Kidney glomerular epithelial cell (primary cell): ENCODE measurements at regions not wholly inside any gene's neighbourhood (a gene's known extent, or its start where the extent isn't known, plus 50 kb on each side); places are given as distances from the start of the nearest gene placed in this dataset.

Source experiments
- DNase-seq: peaks from one replicate; lab custom pipeline; 2025; lab: John Stamatoyannopoulos, UW

DNA sequence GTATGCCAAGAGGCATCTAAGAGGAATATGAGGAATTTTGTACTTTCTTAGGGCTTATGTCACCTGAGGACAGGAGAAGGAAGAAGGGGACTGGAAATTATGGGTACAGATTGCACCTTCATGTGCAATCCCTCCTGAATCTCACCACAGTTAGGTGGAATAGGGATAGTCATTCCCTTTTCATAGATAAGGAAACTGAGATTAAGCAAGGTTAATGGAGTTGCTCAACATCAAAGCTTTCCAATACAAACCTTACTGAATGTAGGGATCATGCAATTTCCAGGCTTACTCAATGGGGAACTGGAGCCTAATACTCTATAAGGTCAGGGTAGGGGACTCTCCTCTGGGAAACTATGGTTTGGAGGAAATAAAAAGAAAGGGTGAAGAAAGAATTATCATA, 133.0 kb downstream of the C11orf87 start:
- no peak for DNase-seq

DNA sequence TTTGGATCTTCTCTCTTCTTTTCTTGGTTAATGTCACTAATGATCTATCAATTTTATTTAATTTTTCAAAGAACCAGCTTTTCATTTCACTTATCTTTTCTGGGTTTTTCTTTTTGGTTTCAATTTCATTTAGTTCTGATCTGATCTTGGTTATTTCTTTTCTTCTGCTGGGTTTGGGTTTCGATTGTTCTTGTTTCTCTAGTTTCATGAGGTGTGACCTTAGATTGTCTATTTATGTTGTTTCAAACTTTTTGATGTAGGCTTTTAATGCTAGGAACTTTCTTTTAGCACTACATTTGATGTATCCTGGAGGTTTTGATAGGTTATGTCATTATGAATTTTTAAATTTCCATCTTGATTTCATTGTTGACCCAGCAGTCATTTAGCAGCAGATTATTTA, 142.3 kb downstream of the C11orf87 start:
- no peak for DNase-seq

DNA sequence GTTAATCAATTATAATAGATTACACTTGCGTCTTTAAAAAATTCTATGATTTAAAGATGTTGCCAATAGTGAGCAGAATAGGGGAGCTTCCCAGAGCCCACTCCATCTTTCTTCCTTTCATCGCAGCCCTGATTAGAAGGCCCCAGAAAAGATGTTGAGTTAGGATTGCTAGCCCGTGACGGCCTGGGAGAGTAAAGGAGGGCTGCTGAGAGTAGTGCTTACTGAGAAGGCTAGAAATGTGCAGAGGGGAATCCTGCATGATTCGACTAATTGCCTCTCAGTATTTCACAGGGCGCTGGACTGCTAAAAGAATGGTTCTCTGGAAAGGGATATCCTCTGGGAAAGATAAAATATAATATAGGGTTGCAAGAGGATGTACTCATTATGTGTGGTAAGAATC, 160.5 kb downstream of the C11orf87 start:
- no peak for DNase-seq

DNA sequence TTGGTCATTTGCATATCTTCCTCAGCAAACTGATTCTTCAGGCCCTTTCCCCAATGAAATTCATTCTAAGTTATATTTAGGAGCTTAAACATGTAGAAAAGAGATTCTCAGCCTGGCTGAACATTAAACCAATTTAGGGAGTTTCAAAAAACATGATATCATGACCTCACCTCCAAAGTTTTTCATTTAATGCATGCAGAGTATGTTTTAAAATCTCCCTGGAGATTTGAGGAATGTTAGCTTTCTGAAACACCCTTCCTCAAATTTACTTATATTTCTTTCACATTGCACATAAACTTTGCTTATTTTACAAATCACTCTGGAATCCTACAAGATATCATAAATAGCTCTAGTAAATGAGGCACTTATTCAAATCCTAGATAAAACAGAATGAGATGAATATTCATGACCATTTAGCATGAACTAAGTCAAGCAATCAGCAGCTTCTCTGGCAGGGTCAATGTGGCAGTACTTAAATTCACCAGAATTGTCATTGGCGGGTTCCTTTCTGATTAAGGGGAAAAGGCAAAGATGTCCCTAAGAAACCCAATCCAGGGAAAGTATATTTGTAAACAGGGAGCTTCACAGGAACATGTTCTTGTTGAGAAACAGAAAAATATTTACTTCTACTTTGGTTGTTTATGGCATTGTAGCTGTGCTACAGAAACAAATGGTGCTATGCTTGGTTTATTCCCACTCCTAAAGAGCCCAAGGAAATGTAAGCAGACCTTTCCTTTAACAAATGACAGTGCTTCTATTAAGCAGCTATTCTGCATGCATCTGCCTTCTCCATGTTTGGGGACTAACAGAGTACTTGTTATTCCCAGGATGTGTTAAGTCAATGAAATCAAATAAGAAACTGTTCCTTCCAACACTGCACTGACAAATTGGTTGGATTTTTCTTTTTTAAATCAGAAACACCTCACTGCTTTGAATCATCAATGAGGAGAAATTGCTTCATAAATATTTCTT, 162.3 kb downstream of the C11orf87 start:
- no peak for DNase-seq

DNA sequence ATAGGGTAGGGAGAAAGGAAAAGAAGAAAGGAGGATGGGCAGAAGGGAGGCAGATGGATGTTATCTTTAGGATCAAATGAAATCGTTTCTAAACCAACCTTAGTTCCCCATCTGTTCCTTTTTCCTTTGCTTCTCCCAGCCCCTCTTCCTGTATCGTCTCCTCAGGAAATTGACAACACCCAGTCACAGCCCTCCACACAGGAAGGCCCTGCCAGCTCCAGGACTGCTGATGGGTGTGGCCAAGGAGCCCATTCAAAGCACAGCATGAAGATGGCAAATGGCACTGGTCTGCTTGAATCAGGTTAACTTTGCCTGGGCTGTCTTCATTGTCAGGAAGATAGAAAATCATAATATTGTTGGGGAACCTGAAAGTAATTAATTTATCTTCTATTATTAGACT, 164.8 kb downstream of the C11orf87 start:
- DNase-seq, result no peak

DNA sequence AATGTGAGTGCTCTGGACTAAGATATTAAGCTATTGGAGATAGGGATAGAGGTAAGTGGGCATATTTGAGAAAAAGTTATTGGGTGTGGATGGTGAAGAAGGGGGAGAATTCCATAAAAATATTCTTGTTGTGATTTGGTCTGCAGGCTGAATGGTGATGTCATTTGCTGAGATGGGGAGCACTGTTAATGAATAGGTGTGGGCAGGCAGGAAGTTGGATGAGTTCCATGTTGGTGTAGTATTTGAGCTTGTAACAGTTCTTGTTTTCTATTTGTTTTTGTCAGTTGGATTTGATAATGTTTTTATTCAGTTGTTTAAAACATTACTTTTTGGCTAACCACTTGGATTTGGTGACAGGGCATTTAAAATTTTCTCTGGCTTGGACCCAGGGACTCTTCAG, 168.8 kb downstream of the C11orf87 start:
- DNase-seq, result peak; percentile 3

DNA sequence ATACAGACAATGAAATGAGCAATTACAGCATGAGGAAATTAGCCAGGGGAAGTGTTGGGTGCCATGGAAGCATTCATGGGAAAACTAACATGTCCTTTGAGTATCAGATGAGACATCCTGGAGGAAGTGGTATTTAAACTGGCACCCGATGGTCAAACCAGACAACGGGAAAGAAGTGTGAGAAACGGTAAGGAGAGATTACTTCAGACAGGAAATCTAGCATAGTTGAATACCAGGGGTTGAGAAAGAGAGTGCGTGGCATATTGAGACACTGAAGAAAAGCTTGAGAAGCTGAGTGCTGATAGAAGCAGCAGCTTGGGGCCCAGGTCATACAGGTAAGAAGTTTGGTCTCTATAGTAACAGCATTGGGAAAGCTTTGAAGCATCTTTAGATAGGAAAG, 175.3 kb downstream of the C11orf87 start:
- no peak for DNase-seq

DNA sequence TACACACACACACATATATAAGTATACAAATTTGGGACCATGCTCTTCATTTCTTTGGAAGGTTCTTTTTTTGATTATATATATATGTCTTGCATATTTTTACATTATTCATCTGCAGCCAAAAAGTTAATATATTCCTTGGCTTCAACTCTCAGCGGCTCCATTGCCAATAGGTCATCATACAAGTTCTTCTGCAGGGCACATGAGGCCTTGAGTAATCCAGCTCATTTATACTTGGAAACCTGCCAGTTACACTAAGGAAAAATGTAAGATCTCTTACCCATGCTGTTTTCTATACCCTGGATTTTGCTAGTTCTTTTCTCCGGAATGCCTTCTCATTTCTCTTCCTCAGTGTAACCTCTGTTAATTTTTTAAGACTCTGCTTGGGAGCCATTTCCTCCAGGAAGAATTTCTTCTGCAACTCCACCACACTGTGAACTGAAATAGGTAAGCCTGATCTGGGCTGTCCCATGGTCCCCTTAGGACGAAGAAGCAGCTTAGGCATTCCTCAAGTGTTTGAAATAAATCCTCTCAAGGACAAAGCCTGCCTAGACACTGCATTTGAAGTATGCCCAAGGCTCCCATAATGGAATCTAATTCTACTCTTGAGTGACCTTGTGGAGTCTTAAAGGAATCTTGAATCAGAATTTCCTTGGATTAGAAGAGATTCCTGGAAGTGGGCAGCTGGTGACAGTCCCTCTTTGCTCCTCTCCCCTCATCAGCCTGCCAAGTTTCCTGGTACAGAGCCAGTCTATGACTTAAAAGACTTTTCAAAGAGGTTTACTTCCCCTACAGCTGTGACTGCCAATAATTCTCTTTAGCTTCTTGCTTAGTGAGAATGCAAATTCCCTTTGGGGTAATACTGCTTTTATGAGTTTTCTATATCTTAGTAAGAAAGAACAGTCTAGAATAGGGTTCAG, 182.8 kb downstream of the C11orf87 start:
- no peak for DNase-seq

DNA sequence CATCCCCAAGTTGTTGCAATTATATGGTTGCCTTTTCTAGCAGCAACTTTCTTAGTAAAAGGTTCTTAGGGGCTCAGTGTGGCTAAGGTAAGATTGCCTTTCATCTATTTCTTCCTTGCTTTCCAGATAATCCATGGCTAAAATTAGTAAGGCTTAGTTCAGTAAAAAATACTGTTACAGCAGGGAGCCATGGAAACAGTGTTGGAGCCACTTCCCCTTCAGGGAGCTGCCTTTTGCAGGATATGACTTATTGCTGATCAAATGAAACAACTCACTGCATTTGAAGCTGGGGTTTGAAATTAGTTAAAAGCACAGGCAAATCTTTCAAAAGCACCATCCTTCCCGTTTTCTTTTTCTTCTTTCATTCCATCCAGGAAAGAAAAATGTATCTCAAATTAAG, 184.3 kb downstream of the C11orf87 start:
- DNase-seq, result no peak

DNA sequence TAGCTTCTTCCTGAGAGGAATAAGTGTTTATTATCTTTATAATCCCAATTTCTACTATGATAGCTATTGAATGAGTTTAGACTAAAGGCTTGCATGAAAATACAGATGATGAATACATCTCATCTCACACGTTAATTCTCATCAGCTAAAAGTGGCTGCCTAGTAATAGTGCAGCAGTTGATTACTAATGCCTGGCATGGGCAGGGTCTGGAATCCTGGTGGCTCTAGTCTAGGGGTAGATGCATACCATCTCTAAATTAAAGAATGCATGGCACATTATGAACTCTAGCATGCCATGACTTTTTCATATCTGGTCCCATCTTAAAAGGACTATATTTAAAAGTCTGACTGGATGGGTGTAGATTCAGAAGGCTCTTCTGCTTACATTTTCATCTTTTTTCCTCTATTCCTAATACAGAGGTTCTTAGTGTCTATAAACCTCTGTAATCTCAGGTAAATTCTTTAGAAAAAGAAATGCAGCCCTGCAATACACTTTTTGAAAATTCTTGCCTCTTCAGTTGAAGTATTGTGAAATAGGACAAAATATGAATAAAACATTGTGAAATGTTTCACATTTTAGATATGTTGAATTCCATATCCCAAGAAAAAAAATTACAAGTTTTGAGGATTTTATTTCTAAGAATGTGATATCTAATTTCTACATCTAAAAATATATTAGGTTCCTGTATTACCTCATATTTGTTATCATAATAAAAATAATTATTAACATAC, 187.6 kb downstream of the C11orf87 start:
- no peak for DNase-seq

DNA sequence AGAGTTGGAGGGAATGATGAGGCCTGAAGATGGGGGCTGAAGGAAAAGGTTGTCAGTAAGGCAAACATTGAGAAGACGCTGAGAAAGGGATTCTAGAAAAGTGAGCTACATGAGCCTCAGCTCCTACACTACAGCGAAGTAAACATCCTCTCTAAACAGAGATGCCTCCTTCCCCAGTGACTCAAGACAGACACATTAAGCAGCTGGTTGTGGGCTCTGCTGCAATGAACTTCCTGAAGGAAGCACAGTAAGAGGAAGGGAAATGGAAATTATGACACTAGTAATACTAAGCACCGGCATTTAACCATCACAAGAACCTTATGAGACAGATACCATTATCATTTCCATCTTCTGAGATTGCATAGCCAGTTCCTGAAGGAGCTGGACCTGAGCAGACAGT, 190.5 kb downstream of the C11orf87 start:
- no peak for DNase-seq

DNA sequence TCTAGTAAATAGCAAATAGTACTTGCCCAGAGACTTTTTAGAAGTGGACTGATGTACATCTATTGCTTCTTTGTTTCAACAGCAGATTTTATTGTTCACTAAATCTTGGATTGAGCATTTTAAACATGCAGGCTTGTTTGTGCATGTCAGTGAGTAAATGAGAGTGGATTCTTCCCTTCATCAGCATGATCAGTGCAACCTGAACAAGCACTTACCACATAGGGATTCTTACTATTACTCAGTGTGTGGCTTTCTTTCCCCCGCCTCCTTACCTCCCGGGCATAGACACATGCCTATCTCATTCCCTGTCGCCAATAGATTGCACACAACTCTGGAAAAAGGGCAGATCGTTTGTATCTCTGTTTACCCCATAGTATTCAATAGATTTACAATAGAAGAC, 197.5 kb downstream of the C11orf87 start:
- no peak for DNase-seq

DNA sequence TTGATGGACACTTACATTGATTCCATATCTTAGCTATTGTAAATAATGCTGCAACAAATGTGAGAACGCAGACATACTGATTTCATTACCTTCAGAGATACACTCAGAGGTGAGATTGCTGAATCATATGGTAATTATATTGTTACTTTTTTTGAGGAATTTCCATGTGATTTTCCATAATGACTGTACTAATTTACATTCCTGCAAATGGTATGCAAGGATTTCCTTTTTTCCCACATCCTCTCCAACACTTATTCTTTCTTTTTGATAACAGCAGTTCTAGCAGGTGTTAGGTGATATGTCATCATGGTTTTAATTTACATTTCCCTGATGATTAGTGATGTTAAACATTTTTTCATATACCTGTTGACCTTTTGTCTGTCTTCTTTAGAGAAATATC, 207.7 kb downstream of the C11orf87 start:
- DNase-seq, result no peak

DNA sequence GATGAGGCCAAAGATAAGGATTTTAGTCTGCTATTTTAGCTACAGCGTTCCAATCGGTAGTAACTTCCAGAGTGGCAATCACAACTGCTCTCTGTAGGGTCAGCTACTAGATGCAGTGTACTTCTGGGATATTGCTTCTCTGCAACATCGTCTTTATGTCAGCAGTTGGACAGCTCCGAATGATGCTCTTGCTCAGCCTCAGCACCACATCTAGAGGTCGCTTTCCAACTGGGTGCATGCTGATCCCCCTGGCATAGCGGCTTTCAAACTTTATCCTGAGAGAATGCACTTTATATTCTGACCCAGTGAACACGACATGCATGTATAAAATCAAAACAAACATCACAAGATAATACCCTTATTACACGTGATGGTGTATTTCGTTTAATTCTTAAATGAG, 219.6 kb downstream of the C11orf87 start:
- peak; percentile 10 for DNase-seq

DNA sequence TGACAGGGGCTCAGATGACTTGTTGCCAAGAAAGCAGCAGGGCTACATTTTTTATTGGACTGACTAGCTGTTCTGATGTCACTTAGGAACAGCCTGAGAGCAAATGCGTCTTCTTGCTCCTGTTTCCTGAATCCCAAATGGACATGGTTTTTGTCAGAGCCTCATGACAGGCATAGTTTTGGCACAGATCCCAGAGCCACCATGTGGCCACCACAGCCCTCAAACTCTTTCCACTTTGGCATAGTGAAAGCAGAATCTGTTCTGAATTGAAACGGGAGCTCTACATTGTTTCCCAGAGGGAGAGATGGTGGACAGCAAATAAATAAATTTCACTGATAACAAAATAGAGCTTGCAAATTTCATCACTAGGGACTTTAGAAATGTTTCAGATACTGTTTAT, 222.2 kb downstream of the C11orf87 start:
- no peak for DNase-seq

DNA sequence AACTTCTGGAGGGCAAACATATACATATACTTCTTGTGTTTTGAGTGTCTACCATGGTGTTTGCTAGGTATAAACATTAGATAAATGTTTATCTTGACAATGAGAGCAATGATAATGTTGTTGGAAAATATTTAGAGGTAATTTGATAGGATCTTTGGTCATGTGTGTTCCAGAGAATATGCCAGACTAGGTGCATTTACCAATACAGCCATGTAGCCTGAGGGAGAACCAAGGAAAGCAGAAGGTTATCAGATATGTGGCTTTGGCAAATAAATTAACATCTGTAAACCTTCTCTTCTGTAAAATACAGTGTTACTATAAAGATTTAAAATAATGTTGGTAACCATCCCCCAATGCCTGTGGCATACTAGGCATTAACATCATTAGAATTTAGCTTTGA, 226.8 kb downstream of the C11orf87 start:
- no peak for DNase-seq

DNA sequence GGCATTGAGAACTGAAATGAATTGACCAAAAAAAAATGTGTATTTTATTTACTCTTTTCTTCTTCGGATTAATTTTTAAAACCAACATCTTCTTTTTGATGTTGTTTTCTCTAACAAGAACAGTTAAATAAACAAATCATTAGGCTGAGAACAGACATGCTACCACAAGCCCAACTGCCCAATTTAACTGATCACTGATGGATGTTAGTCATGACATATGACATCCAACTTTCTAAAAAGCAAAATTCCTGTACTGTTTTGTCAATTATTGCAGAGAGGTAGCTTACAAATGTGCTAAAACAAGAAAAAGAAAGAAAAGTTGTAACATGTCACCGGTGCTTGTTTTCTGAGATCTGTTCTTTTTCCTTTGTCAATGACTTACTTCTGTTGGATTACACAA, 232.1 kb downstream of the C11orf87 start:
- no peak for DNase-seq

DNA sequence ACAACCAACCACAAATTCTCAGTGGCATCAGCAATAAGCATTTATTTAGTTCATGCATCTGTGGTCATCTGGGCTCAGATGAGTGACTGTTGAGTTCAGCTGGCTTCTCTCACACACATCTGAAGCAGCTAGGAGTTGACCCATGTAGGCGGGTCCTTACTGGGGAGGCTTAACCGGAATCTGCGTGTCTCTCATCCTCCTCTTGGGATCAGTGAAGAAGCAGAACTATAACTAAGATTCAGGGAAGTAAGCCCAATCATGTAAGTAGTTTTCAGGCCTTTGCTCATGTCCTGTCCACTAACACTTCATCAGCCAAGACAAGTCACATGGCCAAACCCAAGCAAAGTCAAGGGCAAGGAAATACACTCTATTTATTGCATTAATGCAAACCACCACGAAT, 236.2 kb downstream of the C11orf87 start:
- no peak for DNase-seq

DNA sequence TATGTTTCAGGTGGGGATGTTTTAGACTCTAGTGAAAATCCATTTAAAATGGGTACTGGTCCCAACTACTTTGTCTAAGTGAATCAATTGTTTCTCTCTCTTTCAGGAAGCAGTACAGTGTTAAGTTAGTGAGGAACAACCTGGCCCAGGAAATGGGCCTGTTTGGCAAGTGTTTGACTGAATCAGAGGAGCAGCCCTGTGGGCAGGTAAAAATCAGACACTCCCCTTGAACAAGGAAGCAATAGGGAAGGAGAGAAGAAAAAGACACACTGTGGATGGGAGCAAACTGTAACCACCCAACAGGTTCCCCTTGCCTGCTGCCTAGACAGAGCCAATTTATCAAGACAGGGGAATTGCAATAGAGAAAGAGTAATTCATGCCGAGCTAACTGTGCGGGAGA, 245.7 kb downstream of the C11orf87 start:
- no peak for DNase-seq

DNA sequence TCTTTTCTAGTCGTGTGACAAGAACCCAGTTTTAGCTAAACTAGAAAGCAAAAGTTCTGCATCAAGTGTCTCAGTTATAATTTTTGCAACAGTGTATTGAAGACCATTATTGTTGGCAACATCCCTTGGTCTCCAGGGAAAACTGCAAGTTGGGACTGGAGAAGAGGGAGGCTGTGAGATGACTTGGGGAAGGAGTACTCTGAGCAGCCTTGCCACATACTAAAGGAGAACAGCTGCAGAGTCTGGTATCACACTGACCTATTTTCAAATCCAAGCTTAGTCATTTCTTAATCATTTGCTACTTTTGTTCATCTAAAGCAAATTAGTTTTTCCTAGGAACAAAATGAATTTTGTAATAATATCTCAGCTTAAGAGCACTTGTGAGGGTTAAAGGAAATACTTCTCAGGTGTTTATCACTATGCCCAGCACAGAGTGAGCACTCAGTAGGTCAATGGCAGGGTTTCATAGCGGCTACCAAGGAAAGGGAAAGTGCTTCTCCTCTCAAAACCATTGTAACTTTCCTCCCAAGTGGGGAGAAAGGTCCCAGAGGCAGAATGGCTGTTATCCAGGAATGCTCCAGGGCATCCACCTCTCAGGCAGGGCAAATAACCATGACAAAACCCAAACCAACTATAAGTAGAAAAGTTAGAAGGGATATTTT, 247.1 kb downstream of the C11orf87 start:
- no peak for DNase-seq

DNA sequence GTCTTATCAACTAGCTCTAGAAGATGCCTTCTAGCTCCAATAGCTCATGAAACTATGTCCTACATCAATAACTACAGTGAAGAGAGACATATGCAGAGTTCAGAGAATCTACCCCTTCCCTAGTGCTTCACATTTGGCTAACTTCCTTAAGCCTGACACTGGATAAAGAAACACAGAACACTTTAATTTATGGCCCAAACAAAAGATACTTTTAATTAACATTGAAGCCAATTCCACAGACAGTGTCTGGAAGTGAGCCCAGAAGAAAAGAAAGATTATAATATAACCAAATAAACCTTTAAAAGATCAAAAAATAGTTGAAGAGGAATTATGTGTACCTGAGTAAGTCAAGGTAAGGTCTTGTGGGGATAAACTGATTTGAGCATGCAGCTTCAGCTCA, 255.2 kb downstream of the C11orf87 start:
- DNase-seq, result no peak

DNA sequence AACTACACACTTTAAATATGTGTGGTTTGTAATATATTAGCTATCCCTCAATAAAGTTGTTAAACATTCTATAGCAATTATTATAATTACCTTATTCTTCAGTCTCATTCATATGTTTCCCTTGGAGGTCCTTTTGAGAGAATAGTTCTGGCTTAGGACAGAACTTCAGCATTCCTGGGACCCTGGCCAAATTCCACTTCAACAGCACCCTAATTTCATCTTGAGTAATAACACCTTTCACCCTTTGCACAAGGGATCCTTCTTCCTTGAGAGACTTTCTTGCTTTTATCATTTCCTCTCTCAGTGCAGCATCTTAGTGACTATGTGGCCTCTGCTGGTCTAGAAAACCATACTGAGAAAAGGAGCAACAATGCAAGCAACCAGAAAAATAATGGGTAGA, 255.9 kb downstream of the C11orf87 start:
- no peak for DNase-seq
